H1 (cell line): ENCODE measurements at regions not wholly inside any gene's neighbourhood (a gene's known extent, or its start where the extent isn't known, plus 50 kb on each side); places are given as distances from the start of the nearest gene placed in this dataset.

Source experiments
- CHD1 ChIP-seq: IDR thresholded peaks from 2 replicates; pipeline ENCODE4 v1.6.1; 2012; ENCODE audit warnings: low read depth, low read length, improper control_type of control experiment
- CREB1 ChIP-seq: IDR thresholded peaks from 2 replicates; pipeline ENCODE4 v1.6.1; 2012; ENCODE audit warnings: inconsistent platforms
- CTBP2 ChIP-seq: IDR thresholded peaks from 2 replicates; pipeline ENCODE4 v1.7.0; 2011; ENCODE audit warnings: borderline replicate concordance, mild to moderate bottlenecking, moderate library complexity, mixed read lengths, low read length; ENCODE audit not compliant: insufficient read depth, insufficient read length
- EGR1 ChIP-seq: IDR thresholded peaks from 2 replicates; pipeline ENCODE4 v1.6.1; 2011; ENCODE audit warnings: low read depth, low read length, borderline replicate concordance
- GTF2F1 ChIP-seq: IDR thresholded peaks from 2 replicates; pipeline ENCODE4 v1.6.1; 2012; ENCODE audit warnings: low read depth, low read length, improper control_type of control experiment, borderline replicate concordance
- POLR2A ChIP-seq, 2 experiments: IDR thresholded peaks; 1 replicate in 1 of 2; 2 replicates in 1 of 2; pipeline ENCODE4 v1.6.1; 2011; ENCODE audit warnings: low read depth in 2 of 2, low read length in 2 of 2, mild to moderate bottlenecking in 2 of 2; ENCODE audit errors: control extremely low read depth in 1 of 2

DNA sequence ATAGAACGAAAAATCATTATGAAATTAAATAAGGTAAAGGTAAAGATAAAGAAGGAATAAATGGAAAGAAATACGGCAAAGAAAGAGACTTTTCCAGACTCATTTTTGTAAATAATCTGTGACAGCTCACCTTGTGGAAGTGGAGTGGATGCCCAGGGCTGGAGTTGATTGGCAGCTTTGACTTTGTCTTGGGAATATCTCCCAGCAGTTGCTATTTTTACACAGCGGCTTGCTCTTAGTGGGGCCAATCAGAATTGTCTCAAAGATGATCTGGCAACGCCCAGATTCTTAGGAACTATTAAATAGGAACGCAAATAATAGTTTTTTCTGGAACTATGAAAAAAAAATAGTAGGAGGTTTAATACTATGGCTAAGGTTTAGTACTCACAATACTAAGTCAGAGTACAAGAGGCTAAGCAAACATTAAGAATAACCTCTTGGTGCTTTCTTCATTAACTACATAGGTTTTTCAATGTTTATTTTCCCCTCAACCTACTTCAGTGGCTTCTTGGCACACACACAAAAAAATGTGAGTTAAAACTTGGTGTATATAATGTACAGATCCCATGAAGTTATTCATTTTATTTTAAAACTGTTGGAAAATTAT lies 132.7 kb downstream of the TRAM1L1 start (continued):
- no peak for TF ChIP-seq GTF2F1
- no peak for TF ChIP-seq CHD1
- no peak for TF ChIP-seq CTBP2
- TF ChIP-seq CREB1 = no peak
- no peak for TF ChIP-seq EGR1
- no peak for TF ChIP-seq POLR2A (IDR thresholded peaks at IDR 0.05; ENCODE audit: control extremely low read depth in 1 of 2, low read depth in 2 of 2, low read length in 2 of 2)
- TF ChIP-seq, all 59 proteins: peak for 0
